Muscle layer of colon (tissue), 2 donors: ENCODE measurements at regions not wholly inside any gene's neighbourhood (a gene's known extent, or its start where the extent isn't known, plus 50 kb on each side); places are given as distances from the start of the nearest gene placed in this dataset.

Source experiments
- H3K27ac ChIP-seq: one replicate; pipeline ENCODE4 v1.7.0; 2013; ENCODE audit warnings: low read depth, mild to moderate bottlenecking, low read length, moderate library complexity
- H3K27me3 ChIP-seq, 2 donors: one replicate each; pipeline ENCODE4 v1.7.0; 2013; ENCODE audit warnings: low read length in 2 of 2, mild to moderate bottlenecking in 2 of 2; ENCODE audit not compliant: insufficient read depth in 2 of 2, control insufficient read depth in 1 of 2
- H3K36me3 ChIP-seq: one replicate; pipeline ENCODE4 v1.7.0; 2013; ENCODE audit warnings: mild to moderate bottlenecking, low read length; ENCODE audit not compliant: insufficient read depth
- H3K4me1 ChIP-seq: one replicate; pipeline ENCODE4 v1.7.0; 2013; ENCODE audit warnings: mild to moderate bottlenecking, low read length; ENCODE audit not compliant: insufficient read depth
- H3K4me3 ChIP-seq, 2 donors: one replicate each; pipeline ENCODE4 v1.7.0; 2013; ENCODE audit warnings: low read length in 2 of 2, low read depth in 1 of 2, mild to moderate bottlenecking in 1 of 2, moderate library complexity in 1 of 2
- H3K9ac ChIP-seq: one replicate; pipeline ENCODE4 v1.7.0; 2013; ENCODE audit warnings: low read length
- H3K9me3 ChIP-seq: one replicate; pipeline ENCODE4 v1.7.0; 2013; ENCODE audit warnings: mild to moderate bottlenecking, low read length
- donor health status: abdominal sarcoma.
- donor health status: Adenocarcinoma of cecum.

- no peaks in the 10 kb centered on the region for H3K4me1 ChIP-seq
- no peaks in the 10 kb centered on the region for H3K36me3 ChIP-seq
- H3K4me3 ChIP-seq: no peak overlapping the region
- no peaks in the 10 kb centered on the region for H3K9me3 ChIP-seq
- H3K27ac ChIP-seq: no peak overlapping the region
- H3K9ac ChIP-seq: no peak overlapping the region
- H3K27me3 ChIP-seq: no peaks in the 10 kb centered on the region
These were observed 585.1 kb downstream of the DNAJB9 start for GRCh38 chr7:109154748-109155147.

- H3K4me3 ChIP-seq: no peak overlapping the region
- no peaks in the 10 kb centered on the region for H3K27me3 ChIP-seq
- H3K27ac ChIP-seq: no peak overlapping the region
- no peaks in the 10 kb centered on the region for H3K9me3 ChIP-seq
- H3K36me3 ChIP-seq: no peaks in the 10 kb centered on the region
- no peak overlapping the region for H3K9ac ChIP-seq
- H3K4me1 ChIP-seq: no peaks in the 10 kb centered on the region
These were observed 588.6 kb downstream of the DNAJB9 start for GRCh38 chr7:109158246-109158645.

GRCh38 chr7:109176661-109177060, 607.0 kb downstream of the DNAJB9 start:
- Histone ChIP-seq H3K4me1 (no peaks in the 10 kb centered on the region), H3K27me3 (no peaks in the 10 kb centered on the region), H3K9ac (no peak overlapping the region), H3K27ac (no peak overlapping the region), H3K9me3 (no peaks in the 10 kb centered on the region), H3K36me3 (no peaks in the 10 kb centered on the region), H3K4me3 (no peak overlapping the region)

GRCh38 chr7:109178342-109178741, 608.7 kb downstream of the DNAJB9 start:
- no peak overlapping the region for H3K27ac ChIP-seq
- H3K36me3 ChIP-seq: no peaks in the 10 kb centered on the region
- no peaks in the 10 kb centered on the region for H3K27me3 ChIP-seq
- H3K9me3 ChIP-seq: no peaks in the 10 kb centered on the region
- no peak overlapping the region for H3K9ac ChIP-seq
- H3K4me3 ChIP-seq: no peak overlapping the region
- H3K4me1 ChIP-seq: no peaks in the 10 kb centered on the region

GRCh38 chr7:109179601-109180000, 609.9 kb downstream of the DNAJB9 start:
- no peak overlapping the region for H3K4me3 ChIP-seq
- H3K27me3 ChIP-seq: no peaks in the 10 kb centered on the region
- H3K36me3 ChIP-seq: no peaks in the 10 kb centered on the region
- no peaks in the 10 kb centered on the region for H3K9me3 ChIP-seq
- no peaks in the 10 kb centered on the region for H3K4me1 ChIP-seq
- H3K27ac ChIP-seq: no peak overlapping the region
- no peak overlapping the region for H3K9ac ChIP-seq

GRCh38 chr7:109190766-109191398, 621.2 kb downstream of the DNAJB9 start:
- Histone ChIP-seq H3K27ac (no peak overlapping the region), H3K27me3 (no peaks in the 10 kb centered on the region), H3K4me1 (no peaks in the 10 kb centered on the region), H3K9ac (no peak overlapping the region), H3K36me3 (no peaks in the 10 kb centered on the region), H3K9me3 (no peaks in the 10 kb centered on the region), H3K4me3 (no peak overlapping the region)

- H3K9me3 ChIP-seq: no peaks in the 10 kb centered on the region
- no peaks in the 10 kb centered on the region for H3K4me1 ChIP-seq
- H3K9ac ChIP-seq: no peak overlapping the region
- H3K36me3 ChIP-seq: no peaks in the 10 kb centered on the region
- no peak overlapping the region for H3K4me3 ChIP-seq
- H3K27me3 ChIP-seq: no peaks in the 10 kb centered on the region
- H3K27ac ChIP-seq: no peak overlapping the region
These were observed 636.5 kb downstream of the DNAJB9 start for GRCh38 chr7:109206196-109206595.

- Histone ChIP-seq H3K27ac (no peak overlapping the region), H3K27me3 (no peaks in the 10 kb centered on the region), H3K4me3 (no peak overlapping the region), H3K9ac (no peak overlapping the region), H3K9me3 (no peaks in the 10 kb centered on the region), H3K4me1 (no peaks in the 10 kb centered on the region), H3K36me3 (no peaks in the 10 kb centered on the region)
These were observed 643.4 kb downstream of the DNAJB9 start for GRCh38 chr7:109213081-109213480.

GRCh38 chr7:109215341-109215740, 645.7 kb downstream of the DNAJB9 start:
- Histone ChIP-seq H3K27me3 (no peaks in the 10 kb centered on the region), H3K27ac (no peak overlapping the region), H3K9me3 (no peaks in the 10 kb centered on the region), H3K9ac (no peak overlapping the region), H3K36me3 (no peaks in the 10 kb centered on the region), H3K4me1 (no peaks in the 10 kb centered on the region), H3K4me3 (no peak overlapping the region)

- H3K9ac ChIP-seq: no peak overlapping the region
- no peak overlapping the region for H3K27ac ChIP-seq
- H3K4me1 ChIP-seq: no peaks in the 10 kb centered on the region
- no peaks in the 10 kb centered on the region for H3K36me3 ChIP-seq
- H3K27me3 ChIP-seq: no peaks in the 10 kb centered on the region
- H3K4me3 ChIP-seq: no peak overlapping the region
- H3K9me3 ChIP-seq: no peaks in the 10 kb centered on the region
These were observed 654.4 kb downstream of the DNAJB9 start for GRCh38 chr7:109224100-109224499.

- no peaks in the 10 kb centered on the region for H3K9me3 ChIP-seq
- no peak overlapping the region for H3K27ac ChIP-seq
- H3K4me1 ChIP-seq: no peaks in the 10 kb centered on the region
- H3K36me3 ChIP-seq: no peaks in the 10 kb centered on the region
- no peak overlapping the region for H3K9ac ChIP-seq
- no peak overlapping the region for H3K4me3 ChIP-seq
- no peaks in the 10 kb centered on the region for H3K27me3 ChIP-seq
These were observed 657.0 kb downstream of the DNAJB9 start for GRCh38 chr7:109226699-109227098.

GRCh38 chr7:109235316-109235715, 665.6 kb downstream of the DNAJB9 start:
- no peak overlapping the region for H3K27ac ChIP-seq
- no peaks in the 10 kb centered on the region for H3K9me3 ChIP-seq
- H3K36me3 ChIP-seq: no peaks in the 10 kb centered on the region
- H3K4me3 ChIP-seq: no peak overlapping the region
- H3K27me3 ChIP-seq: no peaks in the 10 kb centered on the region
- H3K9ac ChIP-seq: no peak overlapping the region
- H3K4me1 ChIP-seq: no peaks in the 10 kb centered on the region
